Fibroblast of peridontal ligament (primary cell): ENCODE measurements at regions not wholly inside any gene's neighbourhood (a gene's known extent, or its start where the extent isn't known, plus 50 kb on each side); places are given as distances from the start of the nearest gene placed in this dataset.
"Not testable (repeated sequence)": the region's sequence is repeated elsewhere in the genome, so short reads cannot be mapped to it uniquely, and the experiment has no call there.

Experiments
- DNase-seq: peaks from one replicate; pipeline ENCODE4 v3.0.0-alpha.2; 2010; ENCODE audit errors: extremely low read depth

DNA sequence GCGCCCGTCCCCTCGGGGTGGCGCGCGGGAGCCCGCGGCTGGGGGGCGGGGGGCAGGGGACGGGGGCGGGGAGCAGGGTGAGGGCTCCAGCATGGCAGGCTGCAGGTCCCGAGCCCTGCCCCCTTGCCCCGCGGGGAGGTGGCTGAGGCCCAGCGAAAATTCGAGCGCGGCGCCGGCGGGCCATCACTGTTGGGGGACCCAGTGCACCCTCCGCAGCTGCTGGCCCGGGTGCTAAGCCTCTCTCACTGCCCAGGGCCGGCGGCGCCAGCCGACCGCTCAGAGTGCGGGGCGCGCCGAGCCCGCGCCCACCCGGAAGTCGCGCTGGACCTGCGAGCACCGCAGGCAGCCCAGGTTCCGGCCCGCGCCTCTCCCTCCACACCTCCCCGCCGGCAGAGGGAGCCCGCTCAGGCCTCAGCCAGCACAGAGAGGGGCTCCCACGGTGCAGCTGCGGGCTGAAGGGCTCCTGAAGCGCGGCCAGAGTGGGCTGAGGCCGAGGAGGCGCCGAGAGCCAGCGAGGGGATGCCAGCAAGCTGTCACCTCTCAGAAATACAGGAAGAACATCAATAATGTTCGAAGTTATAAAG is 290.8 kb upstream of the PRSS16 start:
- DNase-seq = peak; percentile 60

DNA sequence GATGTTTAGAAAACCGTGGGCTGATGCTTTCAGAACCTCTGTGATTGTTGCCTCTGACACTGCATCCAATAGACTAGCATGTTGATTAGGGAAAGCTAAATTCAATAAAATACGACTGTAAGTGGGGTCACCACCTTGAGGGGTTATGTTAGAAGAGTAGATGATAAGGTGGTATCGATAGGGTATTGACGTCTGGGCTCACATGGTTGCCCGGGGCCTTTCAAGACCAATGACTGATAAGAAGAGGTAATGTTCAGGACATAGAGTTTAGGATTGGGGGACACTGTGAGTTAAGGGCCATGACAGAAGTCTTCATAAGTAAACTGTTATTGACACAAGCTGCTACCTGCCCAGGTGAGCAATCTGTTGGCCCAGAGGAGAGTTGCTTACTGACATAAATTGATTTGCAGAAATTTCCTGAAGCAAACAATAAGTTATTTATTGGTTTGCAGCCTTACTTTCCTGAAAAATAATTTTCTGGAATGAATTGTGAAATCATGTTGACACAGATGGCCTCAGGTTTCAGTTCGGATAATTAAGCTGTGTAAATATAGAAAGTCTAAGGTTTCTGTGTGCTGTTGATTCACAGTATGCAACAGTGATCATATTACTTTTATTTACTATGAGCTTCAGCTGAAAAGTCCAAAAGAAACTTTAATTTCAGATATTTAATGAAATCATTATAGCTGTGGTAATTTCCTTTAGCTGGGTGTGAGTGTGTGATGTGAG is 289.9 kb upstream of the PRSS16 start:
- DNase-seq = peak; percentile 9

DNA sequence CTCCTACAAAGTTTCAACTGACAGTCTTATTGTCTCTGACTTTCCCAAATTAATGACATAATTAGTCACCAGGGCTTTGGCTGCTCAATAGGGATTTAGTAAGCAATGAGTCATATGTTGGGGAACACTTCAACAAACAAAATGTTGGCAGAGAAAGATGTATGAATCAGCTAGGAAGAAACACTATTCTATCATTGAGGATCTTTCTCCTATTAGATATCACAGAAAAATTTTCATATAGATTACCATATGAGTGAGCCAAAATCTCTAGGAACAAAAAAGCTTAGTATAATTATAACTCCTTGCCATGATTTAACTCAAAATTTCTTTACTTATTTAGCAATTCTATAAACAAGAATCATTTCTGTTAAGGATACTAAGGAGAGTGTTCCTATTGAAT is 286.3 kb upstream of the PRSS16 start:
- DNase-seq = peak; percentile 1

DNA sequence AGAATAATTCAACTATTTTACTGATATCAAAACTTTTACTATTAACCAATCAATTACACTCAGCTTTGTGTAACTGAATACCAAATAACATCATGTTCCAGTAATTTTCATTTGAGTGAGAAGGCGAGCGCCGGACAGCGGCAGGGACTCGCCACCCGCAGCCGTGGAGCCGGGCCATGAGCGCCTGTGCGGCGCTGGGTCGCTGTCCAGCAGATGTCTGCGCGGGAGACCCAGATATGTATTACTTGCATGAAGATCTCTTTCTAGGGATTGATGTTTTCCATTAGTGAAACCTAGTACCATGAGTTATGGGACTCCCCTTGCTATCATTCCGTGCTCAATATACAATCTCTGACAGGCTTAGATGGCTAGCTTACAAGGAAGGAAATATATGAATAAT is 245.1 kb upstream of the PRSS16 start:
- no peak for DNase-seq

DNA sequence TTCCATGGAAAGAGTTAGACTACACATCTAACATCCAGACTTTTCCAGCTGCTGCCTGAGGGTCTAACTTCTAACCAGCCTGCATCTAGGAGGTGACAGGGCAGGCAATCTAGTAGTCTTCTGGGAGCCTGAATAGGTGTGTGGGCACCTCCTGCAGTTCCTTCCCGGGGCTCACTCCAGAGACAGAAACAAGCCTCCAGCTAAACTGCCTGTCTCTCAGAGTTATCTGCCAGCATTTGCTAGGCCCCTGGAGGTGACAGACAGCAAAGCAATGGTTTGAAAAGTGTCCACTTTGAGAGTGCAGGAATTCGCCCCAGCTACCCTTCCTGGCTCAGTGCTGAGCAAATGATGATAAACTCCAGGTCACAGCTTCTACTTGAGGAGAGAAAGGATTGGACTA is 240.5 kb upstream of the PRSS16 start:
- no peak for DNase-seq

DNA sequence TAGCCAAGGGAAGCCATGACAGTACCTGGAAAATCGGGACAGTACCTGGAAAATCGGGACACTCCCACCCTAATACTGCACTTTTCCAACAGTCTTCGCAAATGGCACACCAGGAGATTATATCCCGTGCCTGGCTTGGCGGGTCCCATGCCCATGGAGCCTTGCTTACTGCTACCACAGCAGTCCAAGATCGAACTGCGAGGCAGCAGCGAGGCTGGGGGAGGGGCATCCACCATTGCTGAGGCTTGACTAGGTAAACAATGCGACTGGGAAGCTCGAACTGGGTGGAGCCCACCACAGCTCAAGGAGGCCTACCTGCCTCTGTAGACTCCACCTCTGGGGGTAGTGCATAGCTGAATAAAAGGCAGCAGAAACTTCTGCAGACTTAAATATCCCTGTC is 238.9 kb upstream of the PRSS16 start:
- DNase-seq = not testable (repeated sequence)

DNA sequence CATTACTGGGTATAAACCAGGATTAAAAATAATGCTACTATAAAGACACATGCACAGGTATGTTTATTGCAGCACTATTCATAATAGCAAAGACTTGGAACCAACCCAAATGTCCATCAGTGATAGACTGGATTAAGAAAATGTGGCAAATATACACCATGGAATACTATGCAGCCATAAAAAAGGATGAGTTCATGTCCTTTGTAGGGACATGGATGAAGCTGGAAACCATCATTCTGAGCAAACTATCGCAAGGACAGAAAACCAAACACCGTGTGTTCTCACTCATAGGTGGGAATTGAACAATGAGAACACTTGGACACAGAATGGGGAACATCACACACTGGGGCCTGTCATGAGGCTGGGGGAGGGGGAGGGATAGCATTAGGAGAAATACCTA is 233.4 kb upstream of the PRSS16 start:
- not testable (repeated sequence) for DNase-seq

DNA sequence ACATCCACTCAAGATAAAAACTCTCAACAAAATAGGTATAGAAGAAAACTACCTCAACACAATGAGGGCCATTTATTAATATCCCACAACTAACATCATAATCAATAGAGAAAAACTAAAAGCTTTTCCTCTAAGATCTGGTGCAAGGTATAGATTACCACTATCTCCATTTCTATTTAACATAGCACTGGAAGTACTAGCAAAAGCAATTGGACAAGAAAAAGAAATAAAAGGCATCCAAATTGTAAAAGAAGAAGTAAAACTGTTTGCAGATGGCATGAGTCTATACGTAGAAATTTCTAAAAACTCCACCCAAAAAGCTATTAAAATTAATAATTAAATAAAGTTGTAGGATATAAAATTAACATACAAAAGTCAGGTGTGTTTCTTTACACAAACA is 230.8 kb upstream of the PRSS16 start:
- no peak for DNase-seq

DNA sequence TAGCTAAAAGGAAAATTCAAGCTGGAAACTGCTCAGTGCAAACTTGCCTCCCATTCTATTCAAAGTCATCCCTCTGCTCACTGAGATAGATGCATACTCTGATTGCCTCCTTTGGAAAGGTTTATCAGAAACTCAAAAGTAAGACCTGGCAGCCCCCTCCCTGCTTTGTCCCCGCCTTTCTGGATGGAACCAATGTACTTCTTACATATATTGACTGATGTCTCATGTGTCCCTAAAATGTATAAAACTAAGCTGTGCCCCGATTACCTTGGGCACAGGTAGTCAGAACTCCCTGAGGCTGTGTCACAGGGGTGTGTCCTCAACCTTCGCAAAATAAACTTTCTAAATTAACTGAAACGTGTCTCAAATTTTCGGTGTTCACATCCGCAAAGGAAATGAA is 229.1 kb upstream of the PRSS16 start:
- not testable (repeated sequence) for DNase-seq

DNA sequence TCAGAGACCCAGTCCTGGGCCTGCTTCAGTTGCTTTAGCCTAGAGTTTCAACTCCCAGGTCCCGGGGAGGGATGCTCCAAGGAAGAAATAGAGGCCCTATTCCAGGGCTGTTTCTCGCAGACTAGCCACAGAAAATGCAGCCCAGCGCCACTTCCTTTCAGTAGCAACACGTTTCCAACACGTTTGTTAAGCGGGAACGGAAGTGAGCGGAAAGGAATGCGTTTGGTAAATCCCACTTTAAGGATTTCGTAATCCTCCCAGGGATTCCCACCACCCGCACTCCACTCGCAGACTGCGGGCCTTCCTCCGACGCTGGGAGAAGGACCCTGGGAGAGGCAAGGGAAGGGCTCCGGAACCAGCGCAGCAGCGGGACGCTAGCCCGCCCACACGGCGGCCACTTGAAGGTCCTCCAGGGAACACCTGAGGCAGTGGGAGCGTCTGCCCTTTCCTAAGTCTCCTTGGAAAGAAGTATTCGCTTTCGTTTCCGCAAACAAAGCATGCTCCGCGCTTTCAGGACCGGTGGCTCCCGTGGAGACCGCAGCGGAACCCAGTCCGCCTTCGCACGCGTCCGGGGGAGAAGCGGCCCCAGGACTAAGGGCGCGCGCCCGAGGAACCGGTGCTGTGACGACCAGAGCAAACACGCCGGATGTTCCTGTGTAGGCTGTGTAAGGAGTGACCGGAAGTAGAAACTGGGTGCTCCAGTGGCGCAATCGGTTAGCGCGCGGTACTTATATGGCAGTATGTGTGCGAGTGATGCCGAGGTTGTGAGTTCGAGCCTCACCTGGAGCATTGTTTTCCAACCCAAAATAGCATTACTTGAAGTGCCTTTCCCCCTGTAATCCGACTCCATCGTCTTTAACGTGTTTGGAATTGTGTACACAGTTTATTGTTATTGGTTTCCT is 227.6 kb upstream of the PRSS16 start:
- peak; percentile 89 for DNase-seq

DNA sequence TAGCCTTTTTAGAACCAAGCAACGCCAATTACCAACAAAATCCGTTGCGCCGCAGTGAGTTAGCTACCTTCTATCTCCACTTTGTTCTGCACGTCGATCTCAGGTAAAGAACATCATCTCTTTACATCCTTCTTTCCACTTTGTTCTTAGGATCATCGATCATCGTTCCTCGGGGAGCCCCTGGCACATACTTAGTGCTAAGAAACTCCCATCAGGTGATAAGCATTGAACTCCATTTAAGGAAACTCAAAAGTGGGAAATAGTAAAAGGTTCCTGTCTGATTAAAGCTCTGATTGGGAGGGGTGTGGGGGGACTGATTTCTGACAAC is 227.0 kb upstream of the PRSS16 start:
- no peak for DNase-seq

DNA sequence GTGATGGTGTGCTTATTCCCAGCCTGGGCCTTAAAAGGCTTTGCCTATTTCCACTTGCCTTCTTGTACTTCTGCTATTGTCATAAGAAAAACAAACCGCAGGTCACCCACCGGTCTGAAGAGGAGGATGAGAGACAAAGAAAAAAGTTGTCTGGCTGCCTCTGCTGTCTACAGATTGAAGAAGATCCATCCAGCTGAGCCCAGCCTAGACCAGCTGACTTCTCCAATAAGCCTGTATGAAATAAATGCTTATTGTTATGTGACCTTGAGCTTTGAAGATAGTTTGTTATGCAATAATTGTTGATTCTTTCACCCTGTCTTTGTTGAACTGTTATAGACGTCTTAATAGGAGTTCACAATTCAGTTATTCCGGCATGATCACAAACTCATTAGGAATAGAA is 223.8 kb upstream of the PRSS16 start:
- DNase-seq = no peak

DNA sequence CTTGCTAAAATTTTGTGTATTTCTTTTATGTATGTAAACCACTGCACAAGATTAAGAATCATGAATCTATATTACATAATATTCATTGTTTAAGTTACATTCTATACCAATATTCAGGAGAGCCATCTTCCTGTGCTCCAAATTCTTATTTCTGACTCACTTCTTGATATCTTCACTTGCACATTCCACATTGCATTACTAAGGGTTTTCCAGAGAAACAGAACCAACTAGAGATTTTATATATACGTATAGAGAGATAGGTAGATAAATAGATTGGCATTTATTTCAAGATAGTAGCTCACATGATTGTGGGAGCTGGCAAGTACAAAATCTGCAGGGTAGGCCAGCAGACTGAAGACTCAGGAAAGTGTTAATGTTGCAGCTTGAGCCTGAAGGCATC is 222.2 kb upstream of the PRSS16 start:
- no peak for DNase-seq

DNA sequence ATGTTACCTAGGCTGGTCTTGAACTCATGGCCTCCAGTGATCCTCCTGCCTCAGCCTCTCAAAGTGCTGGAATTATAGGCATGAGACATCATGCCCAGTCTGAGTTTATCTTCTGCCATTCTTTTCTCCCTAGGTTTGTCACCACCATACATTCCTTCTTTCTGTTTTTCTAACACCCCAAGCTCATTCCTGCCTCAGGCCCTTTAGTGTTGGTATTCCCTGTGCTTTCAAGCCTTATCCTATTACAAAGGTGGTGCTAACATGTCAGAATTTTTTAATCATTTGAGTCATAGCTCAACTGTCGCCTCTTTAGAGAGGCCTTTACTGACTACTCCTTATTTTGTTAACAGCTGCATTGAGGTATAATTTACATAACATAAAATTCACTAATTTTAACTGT is 221.1 kb upstream of the PRSS16 start:
- no peak for DNase-seq

DNA sequence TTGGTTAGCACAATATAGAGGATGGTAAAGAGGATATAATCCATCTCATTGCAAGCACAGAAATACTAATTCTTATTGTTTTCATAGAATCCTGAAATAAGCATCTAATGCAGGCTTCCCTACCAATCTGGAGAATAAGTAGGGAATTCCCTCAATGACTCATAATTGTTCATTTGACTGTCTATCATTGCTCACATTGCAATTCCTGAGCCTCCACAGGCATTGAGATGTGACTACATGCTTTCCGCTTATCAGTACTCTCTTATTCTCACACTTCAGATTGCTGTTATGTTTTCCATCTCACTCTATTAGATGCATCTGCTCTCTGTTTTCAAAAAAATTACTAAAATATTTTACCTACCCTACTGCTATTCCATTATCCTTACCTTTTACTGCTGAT is 216.2 kb upstream of the PRSS16 start:
- DNase-seq = no peak

DNA sequence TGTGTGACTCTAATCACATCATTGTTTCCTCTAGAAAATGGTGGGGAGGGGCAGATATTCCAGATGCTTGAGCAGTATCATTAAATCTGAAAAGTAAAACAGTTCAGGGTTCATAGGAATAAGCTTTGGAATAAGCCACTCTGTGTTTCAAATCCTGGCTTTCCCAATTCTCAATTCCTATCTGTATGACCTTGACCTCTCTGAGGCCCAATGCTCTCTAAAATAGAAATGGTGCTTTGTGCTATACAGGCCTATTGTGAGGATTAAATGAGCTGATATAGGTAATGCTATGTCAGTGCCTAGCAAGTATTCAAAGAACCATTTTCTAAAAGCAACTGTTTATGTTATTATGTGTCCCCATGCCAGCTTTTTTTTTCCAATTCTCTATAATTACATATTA is 209.0 kb upstream of the PRSS16 start:
- DNase-seq = no peak

DNA sequence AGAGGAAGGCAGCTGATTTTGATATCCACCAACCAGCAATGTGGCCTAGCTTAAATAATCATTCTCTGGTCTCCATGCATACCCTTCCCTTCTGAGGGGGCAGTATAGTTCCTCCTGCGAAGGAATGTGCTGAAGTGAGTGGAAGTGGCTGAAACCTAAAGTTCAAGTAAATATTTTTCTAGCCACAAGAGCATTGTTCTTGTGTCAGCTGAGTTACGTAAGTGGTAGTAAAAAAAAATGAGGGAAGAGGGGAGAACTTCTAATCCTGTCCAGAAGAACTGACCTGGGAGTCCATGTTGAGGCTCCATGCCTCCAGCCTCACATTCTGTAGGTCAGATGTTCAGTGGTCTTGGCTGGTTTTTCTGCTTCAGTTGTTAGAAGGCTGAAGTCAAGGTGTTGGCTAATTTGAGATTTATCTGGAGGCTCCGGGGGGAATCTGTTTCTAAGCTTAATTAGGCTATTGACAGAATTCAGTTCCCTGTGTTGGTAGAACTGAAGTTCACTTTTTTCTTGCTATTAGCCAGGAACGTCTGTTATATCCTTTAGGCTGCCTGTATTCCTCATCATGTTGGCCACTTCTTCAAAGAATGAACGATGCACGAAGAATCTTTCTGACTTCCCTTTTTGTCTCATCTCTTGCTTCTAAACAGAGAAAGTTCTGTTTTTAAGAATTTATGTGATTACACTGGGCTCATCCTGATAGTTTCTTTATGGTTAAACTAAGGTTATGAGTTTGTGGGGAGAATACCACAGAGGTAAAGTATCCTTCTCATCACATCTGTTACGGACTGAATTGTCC is 207.1 kb upstream of the PRSS16 start:
- no peak for DNase-seq

DNA sequence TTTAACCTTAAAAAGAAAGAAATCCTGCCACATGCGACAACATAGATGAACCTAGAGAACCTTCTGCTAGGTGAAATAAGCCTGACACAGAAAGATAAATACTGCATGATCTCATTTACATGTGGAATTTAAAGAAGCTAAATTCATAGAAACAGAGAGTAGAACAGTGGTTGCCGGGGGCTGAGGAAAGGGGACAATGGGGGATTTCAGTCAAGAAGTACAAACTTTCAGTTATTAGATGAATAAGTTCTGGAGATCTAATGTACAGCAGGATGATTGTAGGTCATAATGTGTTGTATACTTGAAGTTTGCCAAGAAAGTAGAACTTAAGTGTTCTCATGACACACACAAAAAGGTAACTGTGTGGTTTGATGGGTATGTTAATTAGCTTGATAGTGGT is 204.3 kb upstream of the PRSS16 start:
- no peak for DNase-seq

DNA sequence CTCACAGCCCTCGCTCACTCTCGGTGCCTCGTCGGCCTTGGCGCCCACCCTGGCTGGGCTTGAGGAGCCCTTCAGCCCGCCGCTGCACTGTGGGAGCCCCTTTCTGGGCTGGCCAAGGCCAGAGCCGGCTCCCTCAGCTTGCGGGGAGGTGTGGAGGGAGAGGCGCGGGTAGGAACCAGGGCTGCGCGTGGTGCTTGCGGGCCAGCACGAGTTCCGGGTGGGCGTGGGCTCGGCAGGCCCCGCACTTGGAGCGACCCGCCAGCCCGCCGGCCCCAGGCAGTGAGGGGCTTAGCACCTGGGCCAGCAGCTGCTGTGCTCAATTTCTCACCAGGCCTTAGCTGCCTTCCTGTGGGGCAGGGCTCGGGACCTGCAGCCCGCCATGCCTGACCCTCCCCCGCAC is 202.4 kb upstream of the PRSS16 start:
- not testable (repeated sequence) for DNase-seq

DNA sequence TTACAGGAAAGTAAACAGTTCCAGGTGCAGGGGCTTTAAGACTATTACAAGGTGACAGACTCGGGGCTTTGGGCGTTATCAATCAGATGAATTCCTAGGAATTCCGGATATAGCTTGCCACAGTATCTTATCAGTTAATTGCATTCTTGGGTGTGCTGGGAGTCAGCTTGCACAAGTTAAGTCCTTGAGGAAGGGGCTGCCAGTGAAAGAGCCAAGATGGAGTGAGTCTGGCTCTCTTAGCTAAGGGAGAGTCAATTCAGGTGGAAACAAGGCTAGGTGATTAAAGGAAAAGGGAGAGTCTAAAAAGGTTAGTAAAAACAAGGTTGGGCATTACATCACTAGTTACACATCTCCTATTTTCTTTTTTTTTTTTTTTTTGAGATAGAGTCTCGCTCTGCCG is 199.8 kb upstream of the PRSS16 start:
- not testable (repeated sequence) for DNase-seq

DNA sequence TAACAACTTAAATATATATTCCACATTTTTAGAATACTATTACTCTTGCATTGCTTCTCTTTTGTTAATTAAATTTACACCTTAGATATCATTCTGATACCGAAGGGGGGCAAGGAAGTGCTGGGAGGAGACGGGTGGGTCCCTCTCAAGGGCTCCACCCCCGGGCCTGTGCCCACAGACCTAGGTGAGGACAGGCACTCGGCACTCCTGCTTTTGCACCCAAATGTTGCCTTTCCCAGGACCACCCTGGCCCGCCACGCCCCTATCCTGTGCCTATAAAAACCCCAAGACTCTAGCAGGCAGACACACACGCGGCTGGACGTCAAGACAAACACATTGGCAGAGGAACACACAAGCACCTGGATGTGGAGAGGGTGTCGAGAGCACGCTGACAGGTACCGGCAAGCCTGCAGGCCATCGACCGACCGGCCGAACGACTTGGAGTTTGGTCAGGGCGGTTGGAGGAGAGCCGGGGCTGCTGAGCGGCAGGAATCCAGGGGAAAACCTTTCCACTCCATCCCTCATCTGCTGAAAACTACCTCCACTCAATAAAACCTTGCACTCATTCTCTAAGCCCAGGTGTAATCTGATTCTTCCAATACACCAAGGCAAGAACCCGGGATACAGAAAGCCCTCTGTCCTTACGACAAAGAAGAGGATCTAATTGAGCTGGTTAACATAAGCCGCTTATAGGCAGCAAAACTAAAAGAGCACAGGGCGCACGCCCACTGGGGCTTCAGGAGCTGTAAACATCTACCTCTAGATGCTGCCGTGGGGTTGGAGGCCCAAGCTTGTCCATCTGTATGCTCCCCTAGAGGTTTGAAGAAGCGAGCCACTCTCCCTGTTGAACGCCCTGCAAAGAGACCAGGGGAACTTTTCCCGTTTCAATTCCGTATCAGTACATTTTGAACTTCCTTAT is 197.4 kb upstream of the PRSS16 start:
- DNase-seq = no peak
